Epithelial cell of prostate (primary cell): ENCODE measurements at regions not wholly inside any gene's neighbourhood (a gene's known extent, or its start where the extent isn't known, plus 50 kb on each side); places are given as distances from the start of the nearest gene placed in this dataset.
"Not testable (repeated sequence)": the region's sequence is repeated elsewhere in the genome, so short reads cannot be mapped to it uniquely, and the experiment has no call there.

Experiments used
- DNase-seq: peaks from one replicate; pipeline ENCODE4 v3.0.0-alpha.2; 2011; ENCODE audit warnings: low read depth, low spot score
- H3K27ac ChIP-seq: fragments of 450-650 bp; 2 replicates; pipeline ENCODE4 v1.5.1; 2017; ENCODE audit warnings: mild to moderate bottlenecking

GRCh38 chr5:123976379-123977033 lies 464.5 kb downstream of the CSNK1G3 start:
- DNase-seq: no peak
- H3K27ac ChIP-seq: no peak overlapping the region

DNA sequence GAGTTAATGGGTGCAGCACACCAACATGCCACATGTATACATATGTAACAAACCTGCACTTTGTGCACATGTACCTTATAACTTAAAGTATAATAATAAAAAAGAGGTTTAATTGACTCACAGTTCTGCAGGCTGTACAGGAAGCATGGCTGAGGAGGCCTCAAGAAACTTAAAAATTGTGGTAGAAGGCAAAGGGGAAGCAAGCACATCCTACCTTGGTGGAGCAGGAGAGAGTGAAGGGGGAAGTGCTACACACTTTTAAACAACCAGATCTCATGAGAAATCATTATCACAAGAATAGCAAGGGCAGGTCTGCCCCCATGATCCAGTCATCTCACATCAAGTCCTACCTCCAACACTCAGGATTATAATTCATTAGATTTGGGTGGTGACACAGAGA lies 463.5 kb downstream of the CSNK1G3 start:
- not testable (repeated sequence) for H3K27ac ChIP-seq, DNase-seq

DNA sequence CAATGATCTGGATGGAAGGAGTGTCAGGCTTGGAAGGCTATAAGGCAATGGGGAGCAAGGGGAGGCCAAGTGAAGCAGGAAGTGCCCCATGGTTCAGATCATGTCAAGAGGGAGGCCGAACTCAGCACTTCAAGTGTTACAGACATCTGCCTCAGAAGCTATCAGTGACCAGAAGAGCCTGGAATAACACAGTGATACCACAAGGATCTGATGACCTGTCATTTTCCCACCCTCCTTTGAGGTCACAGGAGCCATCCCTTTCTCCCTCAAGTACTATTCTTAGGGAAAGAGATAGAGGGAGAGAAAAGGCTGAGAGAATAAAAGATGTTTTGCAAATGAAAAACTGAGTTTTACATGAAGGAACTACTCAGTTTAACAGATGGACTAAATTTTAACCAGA lies 454.8 kb downstream of the CSNK1G3 start:
- no peak for DNase-seq
- no peak overlapping the region for H3K27ac ChIP-seq

DNA sequence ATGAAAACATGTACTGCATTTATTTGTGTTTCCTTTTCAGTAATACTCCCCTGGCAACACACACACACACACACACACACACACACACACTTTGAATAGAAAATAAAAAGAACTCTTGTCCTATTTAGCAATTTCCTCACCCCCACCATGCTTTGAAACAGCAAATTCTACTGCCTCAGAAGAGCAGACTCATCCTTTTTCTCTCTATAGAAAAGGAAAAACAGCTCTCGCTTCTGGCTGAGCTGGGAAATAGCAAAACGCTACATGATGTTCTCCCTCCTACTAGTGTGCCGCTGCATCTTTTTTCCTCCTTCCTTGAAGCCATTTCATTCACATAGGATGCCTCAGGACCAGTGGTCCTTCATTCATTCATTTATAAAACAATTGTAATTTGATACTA lies 453.6 kb downstream of the CSNK1G3 start:
- no peak overlapping the region for H3K27ac ChIP-seq
- no peak for DNase-seq

DNA sequence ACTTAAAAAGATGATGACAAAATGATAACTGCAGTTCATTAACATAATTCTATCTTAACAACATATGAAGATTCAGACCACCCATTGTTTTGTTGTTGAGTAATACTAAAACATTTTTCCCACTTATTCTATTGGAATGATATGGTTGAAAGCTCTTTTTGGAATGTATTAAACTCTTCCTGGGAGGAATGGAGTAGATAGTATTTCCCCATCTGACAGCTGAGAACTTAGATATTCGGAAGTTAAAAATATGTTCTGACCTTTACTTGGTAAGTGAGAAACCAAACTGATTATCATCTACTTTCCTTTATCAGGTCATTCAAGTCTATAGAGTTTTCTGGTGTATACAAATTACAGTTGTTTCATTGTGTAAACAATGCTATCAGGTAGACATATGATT lies 452.9 kb downstream of the CSNK1G3 start:
- no peak for DNase-seq
- H3K27ac ChIP-seq: no peak overlapping the region

DNA sequence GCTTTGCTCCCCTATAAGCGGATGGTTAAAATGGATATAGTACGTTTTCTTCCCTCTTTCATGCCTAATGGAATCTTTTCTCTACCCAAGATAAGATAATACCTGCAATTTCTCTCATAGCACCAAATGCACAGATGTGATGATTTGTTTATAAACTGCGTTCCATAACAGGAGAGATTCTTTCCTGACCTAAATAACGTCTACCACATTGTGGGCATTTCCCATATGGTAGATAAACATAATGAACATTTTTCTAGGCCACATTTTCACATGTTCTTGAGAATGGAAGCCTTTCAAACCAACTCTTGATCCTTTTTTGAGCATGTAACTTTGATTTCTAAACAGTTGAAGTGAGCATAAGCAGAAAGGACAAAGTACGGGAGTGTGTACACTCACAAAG lies 448.5 kb downstream of the CSNK1G3 start:
- no peak overlapping the region for H3K27ac ChIP-seq
- no peak for DNase-seq

DNA sequence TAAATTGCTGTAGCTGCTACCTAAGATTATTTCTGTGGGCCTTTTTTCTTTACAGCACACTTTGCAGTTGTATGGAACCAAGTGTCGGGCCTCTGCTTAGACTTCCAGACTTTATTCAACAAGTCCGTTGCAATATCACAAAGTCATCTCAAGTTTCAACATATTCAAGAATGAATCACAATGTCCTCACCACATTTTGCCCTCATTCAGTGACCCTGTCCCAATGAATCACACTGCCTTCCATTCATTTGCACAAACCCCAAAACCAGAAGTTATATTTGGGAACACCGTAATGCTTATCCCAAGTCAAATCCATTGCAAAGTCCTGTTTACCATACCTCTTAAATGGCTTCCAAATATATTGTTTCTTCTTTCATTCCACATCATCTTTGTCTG lies 439.6 kb downstream of the CSNK1G3 start:
- no peak overlapping the region for H3K27ac ChIP-seq
- peak; percentile 71 for DNase-seq

DNA sequence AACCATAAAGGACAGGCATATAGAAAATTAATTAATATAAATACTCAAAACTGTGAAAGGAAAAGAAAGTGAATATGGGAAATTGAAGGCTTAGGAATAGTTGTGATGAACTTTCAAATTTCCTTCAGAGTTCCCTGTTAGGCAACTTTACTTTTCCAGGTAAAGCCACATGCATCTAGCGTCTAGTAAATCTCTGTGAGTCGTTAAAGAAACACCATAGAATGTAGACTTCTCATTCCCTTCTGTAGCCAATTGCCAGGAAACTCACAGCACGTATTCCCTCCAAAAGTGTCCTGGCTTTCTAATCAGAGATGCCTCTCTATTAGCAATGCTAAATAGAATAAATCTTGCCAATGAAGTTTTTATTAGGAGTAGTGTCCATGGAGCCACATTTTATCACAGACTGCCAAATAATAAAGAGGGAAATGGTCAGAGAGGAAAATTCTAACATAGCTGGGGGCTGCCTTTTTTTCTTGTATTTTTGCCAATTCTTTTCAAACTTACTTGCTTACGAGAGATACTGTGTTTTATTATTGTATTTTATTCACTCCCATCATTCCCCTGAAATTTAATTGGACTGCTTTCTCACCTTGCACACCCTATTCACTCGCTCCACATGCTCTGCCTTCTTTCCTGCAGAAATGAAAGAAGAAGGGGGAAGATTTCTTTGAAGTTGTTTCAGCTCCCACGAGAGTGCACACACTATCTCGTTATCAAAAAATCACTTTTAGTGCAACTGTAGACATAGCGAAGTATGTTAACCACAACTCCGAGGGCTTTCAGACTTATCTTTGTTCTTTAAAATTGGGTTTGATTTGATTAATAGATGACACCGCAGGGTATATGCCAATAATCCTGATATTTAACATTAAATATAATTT lies 439.0 kb downstream of the CSNK1G3 start:
- no peak for DNase-seq
- H3K27ac ChIP-seq: no peak overlapping the region

GRCh38 chr5:123949807-123950340 lies 437.9 kb downstream of the CSNK1G3 start:
- no peak overlapping the region for H3K27ac ChIP-seq
- no peak for DNase-seq

DNA sequence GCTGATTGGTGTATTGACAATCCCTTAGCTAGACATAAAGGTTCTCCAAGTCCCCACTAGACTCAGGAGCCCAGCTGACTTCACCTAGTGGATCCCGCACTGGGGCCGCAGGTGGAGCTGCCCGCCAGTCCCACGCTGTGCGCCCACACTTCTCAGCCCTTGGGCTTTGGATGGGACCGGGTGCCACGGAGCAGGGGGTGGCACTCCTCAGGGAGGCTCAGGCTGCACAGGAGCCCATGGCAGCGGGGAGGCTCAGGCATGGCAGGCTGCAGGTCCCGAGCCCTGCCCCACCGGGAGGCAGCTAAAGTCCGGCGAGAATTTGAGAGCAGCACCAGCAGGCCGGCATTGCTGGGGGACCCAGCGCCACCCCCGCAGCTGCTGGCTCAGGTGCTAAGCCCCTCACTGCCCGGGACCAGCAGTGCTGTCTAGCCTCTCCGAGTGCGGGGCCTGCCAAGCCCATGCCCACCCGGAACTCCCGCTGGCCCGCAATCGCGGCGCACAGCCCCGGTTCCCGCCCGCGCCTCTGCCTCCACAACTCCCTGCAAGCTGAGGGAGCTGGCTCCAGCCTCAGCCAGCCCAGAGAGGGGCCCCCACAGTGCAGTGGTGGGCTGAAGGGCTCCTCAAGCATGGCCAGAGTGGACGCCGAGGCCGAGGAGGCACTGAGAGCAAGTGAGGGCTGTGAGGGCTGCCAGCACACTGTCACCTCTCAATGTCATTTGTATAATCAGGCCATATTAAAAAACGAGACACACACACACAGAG lies 437.2 kb downstream of the CSNK1G3 start:
- DNase-seq: no peak
- H3K27ac ChIP-seq: no peak overlapping the region

- DNase-seq: no peak
- no peak overlapping the region for H3K27ac ChIP-seq
Observed at GRCh38 chr5:123947797-123948196, 435.8 kb downstream of the CSNK1G3 start.

- no peak for DNase-seq
- H3K27ac ChIP-seq: no peak overlapping the region
Observed at GRCh38 chr5:123945548-123945947, 433.6 kb downstream of the CSNK1G3 start.

DNA sequence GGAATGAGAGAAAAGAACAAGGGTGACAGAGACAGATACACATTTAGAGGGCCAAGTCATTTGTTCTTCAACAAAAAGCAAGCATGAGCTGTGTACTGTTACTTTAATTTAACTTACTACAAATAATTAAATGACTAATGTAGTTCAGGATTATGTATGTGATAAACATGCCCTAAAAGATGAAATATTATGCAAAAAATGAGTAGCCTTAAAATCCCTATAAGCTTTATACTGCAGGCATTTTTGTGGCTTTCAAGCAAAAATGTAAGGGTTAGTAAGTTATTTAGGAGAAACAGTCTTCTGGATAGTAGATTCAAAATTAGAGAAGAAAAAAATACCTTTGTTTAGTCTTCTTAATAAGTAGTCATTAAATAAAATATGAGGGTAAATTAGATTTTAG lies 431.2 kb downstream of the CSNK1G3 start:
- no peak for DNase-seq
- H3K27ac ChIP-seq: no peak overlapping the region

GRCh38 chr5:123940416-123940815 lies 428.4 kb downstream of the CSNK1G3 start:
- no peak overlapping the region for H3K27ac ChIP-seq
- DNase-seq: no peak

DNA sequence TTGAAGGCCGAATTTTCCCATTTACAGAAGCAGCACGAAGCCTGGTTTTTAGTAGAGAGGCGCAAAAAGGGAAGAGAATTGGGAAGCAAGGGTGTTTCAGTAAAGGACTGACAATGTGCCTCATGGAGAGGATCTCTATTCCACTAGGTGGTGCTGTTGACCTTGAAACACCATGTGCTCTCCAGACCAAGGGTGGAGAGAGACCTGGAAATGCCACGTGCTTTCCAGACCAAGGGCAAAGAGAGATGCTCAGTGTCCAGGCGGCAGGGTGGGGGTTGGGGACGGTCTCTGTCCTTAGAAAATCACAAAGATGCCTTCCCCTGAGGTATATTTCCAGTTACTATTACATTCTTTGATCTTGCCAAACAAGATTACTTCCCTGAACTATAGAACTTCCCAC lies 425.3 kb downstream of the CSNK1G3 start:
- H3K27ac ChIP-seq: no peak overlapping the region
- DNase-seq: no peak

DNA sequence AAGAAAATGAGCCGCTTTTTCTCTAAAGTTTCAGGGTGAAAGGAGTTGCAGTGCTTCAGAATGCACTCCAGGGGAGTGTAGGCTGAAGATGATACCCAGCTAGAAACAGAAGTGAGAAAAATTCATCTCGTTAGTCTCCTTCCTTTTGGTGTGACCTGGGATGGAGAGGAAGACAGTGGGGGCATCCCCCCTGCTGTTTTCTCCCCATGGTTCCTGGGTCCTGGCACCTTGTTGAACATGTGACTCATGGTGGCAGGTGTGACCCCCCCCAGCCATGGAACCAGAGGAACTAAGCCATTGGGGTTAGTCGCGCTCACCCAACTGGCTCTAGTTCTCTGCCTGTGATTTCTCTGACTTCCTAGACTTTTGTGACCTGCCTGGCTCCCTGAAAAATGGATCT lies 424.6 kb downstream of the CSNK1G3 start:
- no peak overlapping the region for H3K27ac ChIP-seq
- DNase-seq: no peak

DNA sequence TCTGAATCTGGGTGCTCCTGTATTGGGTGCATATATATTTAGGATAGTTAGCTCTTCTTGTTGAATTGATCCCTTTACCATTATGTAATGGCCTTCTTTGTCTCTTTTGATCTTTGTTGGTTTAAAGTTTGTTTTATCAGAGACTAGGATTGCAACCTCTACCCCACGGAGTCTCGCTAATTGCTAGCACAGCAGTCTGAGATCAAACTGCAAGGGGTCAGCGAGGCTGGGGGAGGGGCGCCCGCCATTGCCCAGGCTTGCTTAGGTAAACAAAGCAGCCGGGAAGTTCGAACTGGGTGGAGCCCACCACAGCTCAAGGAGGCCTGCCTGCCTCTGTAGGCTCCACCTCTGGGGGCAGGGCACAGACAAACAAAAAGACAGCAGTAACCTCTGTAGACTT lies 421.8 kb downstream of the CSNK1G3 start:
- not testable (repeated sequence) for DNase-seq, H3K27ac ChIP-seq

GRCh38 chr5:123929055-123929474 lies 417.1 kb downstream of the CSNK1G3 start:
- no peak overlapping the region for H3K27ac ChIP-seq
- no peak for DNase-seq

GRCh38 chr5:123928401-123928800 lies 416.4 kb downstream of the CSNK1G3 start:
- H3K27ac ChIP-seq: no peak overlapping the region
- DNase-seq: no peak

GRCh38 chr5:123921193-123921592 lies 409.2 kb downstream of the CSNK1G3 start:
- DNase-seq: no peak
- no peak overlapping the region for H3K27ac ChIP-seq
